NB4 (cell line): ENCODE measurements at regions not wholly inside any gene's neighbourhood (a gene's known extent, or its start where the extent isn't known, plus 50 kb on each side); places are given as distances from the start of the nearest gene placed in this dataset.

ENCODE experiments used
- DNase-seq: peaks from one replicate; pipeline ENCODE4 v3.0.0; 2010; ENCODE audit warnings: low read depth
- H3K4me3 ChIP-seq: one replicate; pipeline ENCODE4 v1.5.1; 2011; ENCODE audit warnings: mild to moderate bottlenecking, low read depth, low read length, moderate library complexity
- CTCF ChIP-seq: IDR thresholded peaks from one replicate; pipeline ENCODE4 v1.5.1; 2012; ENCODE audit warnings: low read depth, low read length
- MAX ChIP-seq: IDR thresholded peaks from 2 replicates; pipeline ENCODE4 v1.6.1; 2011; ENCODE audit warnings: low read depth, low read length
- MYC ChIP-seq: IDR thresholded peaks from 2 replicates; pipeline ENCODE4 v1.6.1; 2011; ENCODE audit warnings: low read depth, low read length
- POLR2A ChIP-seq: IDR thresholded peaks from 2 replicates; pipeline ENCODE4 v1.6.1; 2011; ENCODE audit warnings: mild to moderate bottlenecking; ENCODE audit not compliant: insufficient read length; ENCODE audit errors: extremely low read depth

GRCh38 chr4:58514299-58514698, 1404.1 kb upstream of the IGFBP7 start:
- DNase-seq = no peak
- TF ChIP-seq MYC = no peak
- TF ChIP-seq MAX = no peak
- no peak for TF ChIP-seq CTCF
- no peak for TF ChIP-seq POLR2A
- no peak overlapping the region for H3K4me3 ChIP-seq

GRCh38 chr4:58510652-58511051, 1400.5 kb upstream of the IGFBP7 start:
- TF ChIP-seq MYC = no peak
- no peak for DNase-seq

GRCh38 chr4:58507079-58507478, 1396.9 kb upstream of the IGFBP7 start:
- H3K4me3 ChIP-seq = no peak overlapping the region
- no peak for DNase-seq
- no peak for TF ChIP-seq CTCF
- no peak for TF ChIP-seq POLR2A
- TF ChIP-seq MYC = no peak
- no peak for TF ChIP-seq MAX

More at GRCh38 chr4:58510652-58511051, 1400.5 kb upstream of the IGFBP7 start:
- H3K4me3 ChIP-seq = no peak overlapping the region

GRCh38 chr4:58502839-58503238, 1392.7 kb upstream of the IGFBP7 start:
- no peak for DNase-seq
- no peak for TF ChIP-seq CTCF
- TF ChIP-seq POLR2A = no peak
- TF ChIP-seq MYC = no peak
- TF ChIP-seq MAX = no peak
- H3K4me3 ChIP-seq = no peak overlapping the region

GRCh38 chr4:58499182-58499581, 1389.0 kb upstream of the IGFBP7 start:
- no peak for DNase-seq
- no peak overlapping the region for H3K4me3 ChIP-seq

GRCh38 chr4:58491620-58492019, 1381.4 kb upstream of the IGFBP7 start:
- DNase-seq = no peak
- TF ChIP-seq MYC = no peak
- H3K4me3 ChIP-seq = no peak overlapping the region

More at GRCh38 chr4:58499182-58499581, 1389.0 kb upstream of the IGFBP7 start:
- TF ChIP-seq CTCF = no peak
- TF ChIP-seq POLR2A = no peak
- TF ChIP-seq MAX = no peak
- TF ChIP-seq MYC = no peak

- H3K4me3 ChIP-seq = no peak overlapping the region
- no peak for DNase-seq
- no peak for TF ChIP-seq CTCF
- TF ChIP-seq MYC = no peak
- no peak for TF ChIP-seq MAX
Measured at GRCh38 chr4:58477950-58478349, 1367.8 kb upstream of the IGFBP7 start.
